Testis (tissue), 2 donors: ENCODE measurements at regions not wholly inside any gene's neighbourhood (a gene's known extent, or its start where the extent isn't known, plus 50 kb on each side); places are given as distances from the start of the nearest gene placed in this dataset.
"Not testable (repeated sequence)": the region's sequence is repeated elsewhere in the genome, so short reads cannot be mapped to it uniquely, and the experiment has no call there.

Experiments used
- DNase-seq: peaks from one replicate; pipeline ENCODE4 v3.0.0-alpha.2; 2019
- H3K27ac ChIP-seq, 2 donors: fragments of 200-600 bp; sonication (generic); one replicate each; pipeline ENCODE4 v1.5.1; 2019
- H3K27me3 ChIP-seq: fragments of 200-600 bp; sonication (generic); one replicate; pipeline ENCODE4 v1.5.1; 2019
- H3K36me3 ChIP-seq: fragments of 200-600 bp; sonication (generic); one replicate; pipeline ENCODE4 v1.5.1; 2017; ENCODE audit warnings: low read depth; ENCODE audit errors: missing control alignments
- H3K4me1 ChIP-seq: fragments of 200-600 bp; sonication (generic); one replicate; pipeline ENCODE4 v1.5.1; 2019
- H3K4me3 ChIP-seq, 2 donors: fragments of 200-600 bp; sonication (generic); one replicate each; pipeline ENCODE4 v1.5.1; 2017 to 2019
- H3K9me3 ChIP-seq: fragments of 200-600 bp; sonication (generic); one replicate; pipeline ENCODE4 v1.5.1; 2017
- CTCF ChIP-seq, 3 experiments: fragments of 450-650 bp in 2 of 3; fragments of 200-600 bp in 1 of 3; sonication (generic) in 1 of 3; IDR thresholded peaks; one replicate each; pipeline ENCODE4 v1.5.1; 2016 to 2019; ENCODE audit warnings: antibody characterized with exemption in 3 of 3, mild to moderate bottlenecking in 2 of 3, moderate library complexity in 1 of 3
- POLR2A ChIP-seq: fragments of 450-650 bp; IDR thresholded peaks from one replicate; pipeline ENCODE4 v1.6.1; 2017; ENCODE audit warnings: antibody characterized with exemption, mild to moderate bottlenecking, moderate library complexity
- whole genome bisulfite sequencing, 2 donors: methylation state at CpG; one replicate each; pipeline ENCODE4 v1.1.5; 2018; 5-methylcytosine and 5-hydroxymethylcytosine counted together
- intact Hi-C: fragments of 100-400 bp; cut with DNase I; formaldehyde crosslinking; loops from one replicate; pipeline ENCODE4 v1.15.1; 2023; ENCODE audit warnings: low total_unique reads

DNA sequence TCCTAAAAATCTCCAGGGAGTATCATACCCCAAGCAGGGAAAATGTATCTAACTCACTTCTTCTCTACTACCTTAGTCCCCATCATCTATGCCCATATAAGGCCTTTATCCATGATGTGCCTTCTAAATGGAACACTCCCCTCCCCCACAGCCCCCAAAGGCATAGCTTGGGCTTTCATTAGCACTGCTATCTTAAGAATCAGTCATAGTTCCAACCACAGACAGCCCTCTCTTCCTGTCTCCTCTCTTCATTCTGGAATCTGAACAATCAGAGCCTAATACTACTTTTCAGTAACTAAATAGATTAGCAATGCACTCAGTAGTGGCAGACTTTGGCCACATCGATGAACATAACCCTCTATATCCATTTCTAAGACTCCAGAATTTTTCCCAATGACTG lies 313.2 kb upstream of the DKK2 start:
- WGBS, 2 donors, result 46 to 58% methylated on average over 1 of the region's 1 CpG
- Histone ChIP-seq H3K9me3 (no peaks in the 10 kb centered on the region), H3K36me3 (no peaks in the 10 kb centered on the region), H3K27ac (no peak overlapping the region), H3K4me1 (no peaks in the 10 kb centered on the region), H3K4me3 (no peak overlapping the region), H3K27me3 (no peaks in the 10 kb centered on the region)
- intact Hi-C loops, result no loop called here
- TF ChIP-seq CTCF (IDR thresholded peaks at IDR 0.05), result no peak
- TF ChIP-seq POLR2A, result no peak
- DNase-seq, result no peak

DNA sequence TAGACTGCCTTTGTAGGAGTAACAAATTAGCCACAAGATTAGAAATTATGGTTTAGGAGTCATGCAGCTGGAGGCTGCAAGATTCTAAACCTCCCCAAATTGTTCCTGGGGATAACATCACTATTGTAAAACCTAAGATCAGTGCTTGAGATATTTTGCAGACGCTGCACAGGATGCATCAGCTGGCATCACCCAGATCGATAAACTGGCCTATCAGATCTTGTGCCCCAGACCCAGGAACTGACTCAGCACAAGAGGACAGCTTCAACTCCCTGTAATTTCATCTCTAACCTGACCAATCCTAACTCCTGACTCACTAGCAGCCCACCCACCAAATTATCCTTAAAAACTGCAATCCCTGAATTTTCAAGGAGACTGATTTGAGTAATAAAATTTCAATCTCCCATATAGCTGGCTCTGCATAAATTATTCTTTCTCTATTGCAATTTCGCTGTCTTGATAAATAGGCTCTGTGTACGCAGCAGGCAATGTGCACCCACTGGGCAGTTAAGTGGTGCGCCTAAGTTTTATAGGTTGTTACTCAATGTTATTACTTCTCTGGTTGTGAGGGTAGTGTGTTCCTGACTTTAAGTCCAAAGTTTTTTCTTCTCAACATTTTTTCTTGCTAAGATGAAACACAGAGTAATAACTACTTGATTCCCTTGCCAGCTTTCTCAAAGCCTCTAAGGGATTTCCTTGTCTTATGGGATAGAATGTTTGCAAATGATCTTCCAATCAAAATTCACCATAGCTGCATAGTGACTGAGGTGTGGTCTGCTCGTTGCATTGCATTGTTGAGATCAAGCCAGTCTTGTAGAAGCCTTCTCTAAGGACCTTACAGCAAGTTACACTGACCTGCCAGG lies 312.3 kb upstream of the DKK2 start:
- Histone ChIP-seq H3K27ac (no peak overlapping the region), H3K36me3 (no peaks in the 10 kb centered on the region), H3K4me3 (no peak overlapping the region), H3K9me3 (no peaks in the 10 kb centered on the region), H3K27me3 (no peaks in the 10 kb centered on the region), H3K4me1 (no peaks in the 10 kb centered on the region)
- TF ChIP-seq POLR2A (no peak), CTCF (IDR thresholded peaks at IDR 0.05) (no peak)
- DNase-seq, result no peak
- whole genome bisulfite sequencing, 2 donors, result 86 to 87% methylated on average over 6 of the region's 6 CpGs
- intact Hi-C loops, result no loop called here

DNA sequence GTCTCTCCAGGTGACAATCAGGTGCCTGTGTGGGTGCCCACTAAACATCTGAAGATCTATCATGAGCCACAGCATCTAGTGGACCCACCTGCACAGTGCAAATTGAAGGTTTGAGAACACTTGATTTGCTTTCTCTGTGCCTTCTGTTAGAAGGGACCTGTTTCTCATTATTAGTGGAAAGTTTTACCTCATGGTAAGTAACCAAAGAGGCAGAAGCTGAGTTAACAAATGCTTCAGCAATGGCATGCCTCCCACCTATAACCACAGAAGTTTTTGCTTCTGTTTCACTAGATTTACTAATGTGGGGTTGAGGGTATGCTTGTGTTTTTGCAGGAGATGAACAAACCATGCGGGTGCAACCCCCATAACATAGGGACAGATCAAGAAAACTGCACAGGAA lies 297.4 kb upstream of the DKK2 start:
- Histone ChIP-seq H3K27me3 (no peaks in the 10 kb centered on the region), H3K36me3 (no peaks in the 10 kb centered on the region), H3K27ac (no peak overlapping the region), H3K4me1 (no peaks in the 10 kb centered on the region), H3K4me3 (no peak overlapping the region), H3K9me3 (no peaks in the 10 kb centered on the region)
- WGBS, 2 donors, result 97 to 100% methylated on average over 1 of the region's 1 CpG
- DNase-seq, result no peak
- intact Hi-C loops, result no loop called here
- TF ChIP-seq POLR2A (no peak), CTCF (IDR thresholded peaks at IDR 0.05) (no peak)

GRCh38 chr4:107332656-107333055 lies 296.5 kb upstream of the DKK2 start:
- H3K4me3 ChIP-seq, H3K4me1 ChIP-seq, DNase-seq, H3K36me3 ChIP-seq, intact Hi-C loops, H3K27me3 ChIP-seq, H3K9me3 ChIP-seq, H3K27ac ChIP-seq: not testable (repeated sequence)
- WGBS, 2 donors, result 50 to 74% methylated on average over 1 of the region's 1 CpG

- DNase-seq, result no peak
- no peaks in the 10 kb centered on the region for H3K27me3 ChIP-seq
- intact Hi-C loops, result no loop called here
Measured at GRCh38 chr4:107330916-107331315, 294.8 kb upstream of the DKK2 start.

More at GRCh38 chr4:107330916-107331315, 294.8 kb upstream of the DKK2 start:
- Histone ChIP-seq H3K4me3 (no peak overlapping the region), H3K4me1 (no peaks in the 10 kb centered on the region), H3K36me3 (no peaks in the 10 kb centered on the region), H3K27ac (no peak overlapping the region), H3K9me3 (no peaks in the 10 kb centered on the region)
- TF ChIP-seq CTCF (IDR thresholded peaks at IDR 0.05) (no peak), POLR2A (no peak)
